ENCODE measurements at regions not wholly inside any gene's neighbourhood (a gene's known extent, or its start where the extent isn't known, plus 50 kb on each side); places are given as distances from the start of the nearest gene placed in this dataset.

DNA sequence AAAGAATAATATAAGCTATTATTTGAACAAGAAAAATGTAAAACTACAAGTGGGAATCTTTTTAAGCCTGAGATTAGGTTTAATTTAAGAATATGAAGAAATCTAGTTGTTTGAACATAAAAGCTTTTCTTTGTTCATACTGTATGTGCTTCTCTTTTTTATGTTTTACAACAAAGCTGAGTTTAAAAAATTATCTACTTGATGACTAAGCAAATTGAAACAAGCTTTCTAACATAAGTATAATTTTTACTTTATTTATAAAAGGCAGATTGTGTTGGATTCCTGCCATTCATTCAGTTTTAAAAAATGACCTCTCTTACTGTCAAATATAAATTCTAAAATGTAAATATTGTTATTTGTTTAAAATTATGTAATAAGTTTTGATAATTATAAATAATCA, 958.2 kb downstream of the DNAJB9 start:
- Histone ChIP-seq H3K9me3 (replicated peaks in 1 of 2; ENCODE audit: control insufficient read depth in 1 of 2, insufficient read depth in 1 of 2, low read length in 2 of 2) (no peaks in the 10 kb centered on the region), H3K9ac (ENCODE audit: insufficient read depth, low read length, poor library complexity, severe bottlenecking) (no peak overlapping the region), H3K36me3 (replicated peaks in 1 of 2; ENCODE audit: control insufficient read depth in 1 of 2, insufficient read depth in 2 of 2, low read length in 2 of 2) (no peaks in the 10 kb centered on the region), H3K79me2 (ENCODE audit: insufficient read depth, low read length) (no peaks in the 10 kb centered on the region), H3K4me2 (replicated peaks; ENCODE audit: extremely low read depth, low read length, poor library complexity, severe bottlenecking) (no peak overlapping the region), H4K20me1 (ENCODE audit: insufficient read depth, low read length) (no peaks in the 10 kb centered on the region), H3K27me3 (ENCODE audit: control insufficient read depth in 2 of 2, insufficient read depth in 2 of 2, low read length in 2 of 2) (no peaks in the 10 kb centered on the region), H3K27ac (ENCODE audit: low read depth in 1 of 2, low read length in 2 of 2) (no peak overlapping the region), H2AFZ (ENCODE audit: insufficient read depth, low read depth, low read length, poor library complexity, severe bottlenecking) (no peak overlapping the region), H3K4me1 (ENCODE audit: control insufficient read depth in 1 of 2, insufficient read depth in 2 of 2, low read length in 2 of 2) (no peaks in the 10 kb centered on the region), H3K4me3 (replicated peaks in 1 of 3; ENCODE audit: low read depth in 2 of 3, low read length in 3 of 3) (no peak overlapping the region)
- no peak for DNase-seq
- intact Hi-C loops (cut with micrococcal nuclease): no loop called here
- H3K27me3 Mint-ChIP-seq (ENCODE audit: low read depth in 3 of 3): no peaks in the 10 kb centered on the region
- H3K4me1 Mint-ChIP-seq: no peaks in the 10 kb centered on the region
- TF ChIP-seq, protein P1, sequence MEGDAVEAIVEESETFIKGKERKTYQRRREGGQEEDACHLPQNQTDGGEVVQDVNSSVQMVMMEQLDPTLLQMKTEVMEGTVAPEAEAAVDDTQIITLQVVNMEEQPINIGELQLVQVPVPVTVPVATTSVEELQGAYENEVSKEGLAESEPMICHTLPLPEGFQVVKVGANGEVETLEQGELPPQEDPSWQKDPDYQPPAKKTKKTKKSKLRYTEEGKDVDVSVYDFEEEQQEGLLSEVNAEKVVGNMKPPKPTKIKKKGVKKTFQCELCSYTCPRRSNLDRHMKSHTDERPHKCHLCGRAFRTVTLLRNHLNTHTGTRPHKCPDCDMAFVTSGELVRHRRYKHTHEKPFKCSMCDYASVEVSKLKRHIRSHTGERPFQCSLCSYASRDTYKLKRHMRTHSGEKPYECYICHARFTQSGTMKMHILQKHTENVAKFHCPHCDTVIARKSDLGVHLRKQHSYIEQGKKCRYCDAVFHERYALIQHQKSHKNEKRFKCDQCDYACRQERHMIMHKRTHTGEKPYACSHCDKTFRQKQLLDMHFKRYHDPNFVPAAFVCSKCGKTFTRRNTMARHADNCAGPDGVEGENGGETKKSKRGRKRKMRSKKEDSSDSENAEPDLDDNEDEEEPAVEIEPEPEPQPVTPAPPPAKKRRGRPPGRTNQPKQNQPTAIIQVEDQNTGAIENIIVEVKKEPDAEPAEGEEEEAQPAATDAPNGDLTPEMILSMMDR (IDR thresholded peaks at IDR 0.05): no peak
- no peaks in the 10 kb centered on the region for H3K36me3 Mint-ChIP-seq
- H3K27ac Mint-ChIP-seq: no peak overlapping the region
- H3K4me3 Mint-ChIP-seq: no peak overlapping the region
- H3K9me3 Mint-ChIP-seq: peaks cover 0 to 4% (median 0%) of the 10 kb centered on the region in 7 donors

DNA sequence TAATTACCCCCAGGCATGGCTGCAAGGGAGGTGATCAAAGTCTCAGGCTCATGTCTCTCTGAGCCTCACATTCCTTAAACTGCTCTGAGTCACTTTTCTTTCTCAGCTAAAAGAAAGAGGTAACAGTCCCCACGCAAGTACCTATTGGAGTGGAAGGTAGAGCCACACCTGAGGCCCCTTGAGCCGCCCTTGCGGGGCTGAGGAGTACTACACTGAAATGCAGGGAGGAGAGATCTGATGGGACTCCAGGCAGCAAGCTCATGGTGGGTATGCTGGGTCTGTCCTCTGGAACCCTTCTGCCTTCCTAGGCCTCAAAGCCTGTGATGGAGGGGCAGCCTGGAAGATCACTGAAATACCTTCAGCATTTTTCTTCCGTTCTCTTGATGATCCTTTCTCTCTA, 960.0 kb downstream of the DNAJB9 start:
- Histone ChIP-seq H3K9ac (ENCODE audit: insufficient read depth, low read length, poor library complexity, severe bottlenecking) (no peak overlapping the region), H4K20me1 (ENCODE audit: insufficient read depth, low read length) (no peaks in the 10 kb centered on the region), H3K27ac (ENCODE audit: low read depth in 1 of 2, low read length in 2 of 2) (no peak overlapping the region), H3K4me3 (replicated peaks in 1 of 3; ENCODE audit: low read depth in 2 of 3, low read length in 3 of 3) (no peak overlapping the region), H3K4me1 (ENCODE audit: control insufficient read depth in 1 of 2, insufficient read depth in 2 of 2, low read length in 2 of 2) (no peaks in the 10 kb centered on the region), H3K4me2 (replicated peaks; ENCODE audit: extremely low read depth, low read length, poor library complexity, severe bottlenecking) (no peak overlapping the region), H3K36me3 (replicated peaks in 1 of 2; ENCODE audit: control insufficient read depth in 1 of 2, insufficient read depth in 2 of 2, low read length in 2 of 2) (no peaks in the 10 kb centered on the region), H3K79me2 (ENCODE audit: insufficient read depth, low read length) (no peaks in the 10 kb centered on the region), H3K27me3 (ENCODE audit: control insufficient read depth in 2 of 2, insufficient read depth in 2 of 2, low read length in 2 of 2) (no peaks in the 10 kb centered on the region), H2AFZ (ENCODE audit: insufficient read depth, low read depth, low read length, poor library complexity, severe bottlenecking) (no peak overlapping the region), H3K9me3 (replicated peaks in 1 of 2; ENCODE audit: control insufficient read depth in 1 of 2, insufficient read depth in 1 of 2, low read length in 2 of 2) (no peaks in the 10 kb centered on the region)
- Mint-ChIP-seq H3K27me3 (ENCODE audit: low read depth in 3 of 3) (no peaks in the 10 kb centered on the region), H3K9me3 (peaks cover 0 to 4% (median 0%) of the 10 kb centered on the region in 7 donors), H3K4me1 (no peaks in the 10 kb centered on the region), H3K36me3 (no peaks in the 10 kb centered on the region), H3K27ac (no peak overlapping the region), H3K4me3 (no peak overlapping the region)
- intact Hi-C loops (cut with micrococcal nuclease): no loop called here
- no peak for DNase-seq
- 80% methylated on average over 2 of the region's 4 CpGs for WGBS (ENCODE audit: insufficient coverage)
- TF ChIP-seq, protein P1 (IDR thresholded peaks at IDR 0.05): no peak
